Gastroesophageal sphincter (tissue), 3 donors: ENCODE measurements at regions not wholly inside any gene's neighbourhood (a gene's known extent, or its start where the extent isn't known, plus 50 kb on each side); places are given as distances from the start of the nearest gene placed in this dataset.

Experiments
- CTCF ChIP-seq, 4 experiments: fragments of 200-600 bp in 2 of 4; fragments of 450-650 bp in 2 of 4; sonication (generic) in 1 of 4; IDR thresholded peaks; one replicate each; pipeline ENCODE4 v1.5.1; 2017 to 2019; ENCODE audit warnings: antibody characterized with exemption in 4 of 4, mild to moderate bottlenecking in 2 of 4, moderate library complexity in 2 of 4
- POLR2A ChIP-seq, 2 donors: fragments of 450-650 bp; IDR thresholded peaks; one replicate each; pipeline ENCODE4 v1.6.1; 2017; ENCODE audit warnings: antibody characterized with exemption in 2 of 2, mild to moderate bottlenecking in 2 of 2, moderate library complexity in 1 of 2
- POLR2AphosphoS5 ChIP-seq: sonication (generic); formaldehyde crosslinking; IDR thresholded peaks from one replicate; pipeline ENCODE4 v1.6.1; 2017; ENCODE audit warnings: antibody characterized with exemption

DNA sequence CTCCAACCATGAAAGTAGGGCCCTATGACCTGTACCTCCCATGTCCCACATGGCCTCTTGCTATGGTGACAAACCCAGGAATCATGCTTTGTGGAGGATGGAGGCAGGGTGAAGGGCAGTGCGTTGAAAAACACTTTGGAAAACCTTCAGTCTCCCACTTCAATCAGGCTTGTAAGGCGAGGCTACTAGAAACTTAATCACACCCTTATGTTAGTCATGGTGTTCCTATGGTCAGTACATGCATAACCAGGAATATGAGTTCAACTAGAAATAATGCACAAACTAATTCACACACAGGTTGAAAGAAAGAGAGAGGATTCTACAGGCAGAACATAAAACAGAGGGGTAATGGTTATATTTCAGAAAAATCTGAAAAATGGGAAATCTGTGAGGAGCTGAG lies 601.1 kb downstream of the KCTD16 start:
- no peak for TF ChIP-seq CTCF (IDR thresholded peaks at IDR 0.05)
- TF ChIP-seq POLR2A (IDR thresholded peaks at IDR 0.05) = no peak
- TF ChIP-seq POLR2AphosphoS5 = no peak
